ENCODE measurements at regions not wholly inside any gene's neighbourhood (a gene's known extent, or its start where the extent isn't known, plus 50 kb on each side); places are given as distances from the start of the nearest gene placed in this dataset.

DNA sequence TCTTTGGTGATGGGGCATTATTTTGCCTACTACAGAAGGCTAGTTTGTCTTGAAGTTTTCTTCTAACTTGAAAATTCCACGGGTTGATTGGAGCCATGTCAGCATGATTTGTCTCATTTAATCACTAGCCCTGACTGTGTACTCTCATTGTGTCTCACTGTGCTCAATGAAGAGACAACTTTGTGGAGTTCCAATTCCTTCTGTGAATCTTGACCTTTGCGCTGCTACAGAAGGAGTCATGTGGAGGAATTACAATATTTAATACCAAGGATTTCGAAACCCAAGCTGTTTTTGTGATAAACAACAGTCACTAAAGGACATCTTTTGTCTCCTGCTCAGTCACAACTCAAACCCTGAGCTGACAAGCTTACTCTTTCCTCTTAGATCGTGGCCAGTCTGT lies 98.6 kb upstream of the ACTBL2 start:
- H3K4me1 ChIP-seq: no peaks in the 10 kb centered on the region
- WGBS, 5 donors: 73 to 83% (median 76%) methylated on average over 4 of the region's 4 CpGs
- no peaks in the 10 kb centered on the region for H3K27me3 ChIP-seq
- intact Hi-C loops (cut with DNase I; ENCODE audit: low total_unique reads): no loop called here
- no peaks in the 10 kb centered on the region for H3K36me3 ChIP-seq
- peaks cover 0 to 5% (median 0%) of the 10 kb centered on the region in 4 donors for H3K9me3 ChIP-seq
- no peak overlapping the region for H3K4me3 ChIP-seq
- H3K27ac ChIP-seq: peak overlapping the region in 1 of 5 donors; percentile 11
- no peak for DNase-seq
- no peak for TF ChIP-seq CTCF (IDR thresholded peaks at IDR 0.05)
- no peak for TF ChIP-seq EP300 (IDR thresholded peaks at IDR 0.05)
- TF ChIP-seq POLR2A (IDR thresholded peaks at IDR 0.05): no peak
- TF ChIP-seq POLR2AphosphoS5 (IDR thresholded peaks at IDR 0.05): no peak

GRCh38 chr5:57577432-57578175 lies 95.0 kb upstream of the ACTBL2 start:
- no peak overlapping the region for H3K4me3 ChIP-seq
- no peaks in the 10 kb centered on the region for H3K36me3 ChIP-seq
- no peak overlapping the region for H3K27ac ChIP-seq
- no peaks in the 10 kb centered on the region for H3K27me3 ChIP-seq
- intact Hi-C loops (cut with DNase I; ENCODE audit: low total_unique reads): no loop called here
- 81 to 87% (median 86%) methylated on average over 8 of the region's 8 CpGs for WGBS, 5 donors
- H3K4me1 ChIP-seq: no peaks in the 10 kb centered on the region
- no peak for DNase-seq
- TF ChIP-seq EP300 (IDR thresholded peaks at IDR 0.05) (no peak), POLR2AphosphoS5 (IDR thresholded peaks at IDR 0.05) (no peak), CTCF (IDR thresholded peaks at IDR 0.05) (no peak), POLR2A (IDR thresholded peaks at IDR 0.05) (no peak)
- peaks cover 0 to 5% (median 0%) of the 10 kb centered on the region in 4 donors for H3K9me3 ChIP-seq

DNA sequence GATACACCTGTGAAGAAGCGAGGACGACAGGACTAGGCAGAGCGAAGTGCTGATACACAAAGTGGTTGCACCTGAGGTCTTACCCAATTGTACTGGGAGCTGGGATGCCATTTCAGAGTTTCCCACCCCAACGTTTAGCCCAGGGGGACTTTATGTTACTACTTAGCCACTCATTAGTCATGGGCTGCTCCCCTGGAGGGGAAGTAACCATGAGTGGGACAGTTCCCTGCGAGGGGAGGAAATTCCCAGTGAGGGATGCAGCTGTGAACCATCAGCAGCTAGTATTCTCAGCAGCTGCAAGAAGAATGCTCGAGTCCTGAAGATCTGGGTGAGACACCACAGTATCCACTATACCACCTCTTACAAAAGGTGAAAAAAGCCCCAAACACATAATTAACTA lies 93.7 kb upstream of the ACTBL2 start:
- 85 to 92% (median 88%) methylated on average over 6 of the region's 6 CpGs for WGBS, 5 donors
- no peaks in the 10 kb centered on the region for H3K27me3 ChIP-seq
- no peak for TF ChIP-seq CTCF (IDR thresholded peaks at IDR 0.05)
- TF ChIP-seq POLR2AphosphoS5 (IDR thresholded peaks at IDR 0.05): no peak
- no peak for TF ChIP-seq POLR2A (IDR thresholded peaks at IDR 0.05)
- no peak for TF ChIP-seq EP300 (IDR thresholded peaks at IDR 0.05)
- peaks cover 0 to 5% (median 0%) of the 10 kb centered on the region in 4 donors for H3K9me3 ChIP-seq
- no peak for DNase-seq
- H3K4me1 ChIP-seq: no peaks in the 10 kb centered on the region
- H3K27ac ChIP-seq: no peak overlapping the region
- intact Hi-C loops (cut with DNase I; ENCODE audit: low total_unique reads): no loop called here
- H3K4me3 ChIP-seq: no peak overlapping the region
- no peaks in the 10 kb centered on the region for H3K36me3 ChIP-seq

GRCh38 chr5:57575839-57576238 lies 93.2 kb upstream of the ACTBL2 start:
- WGBS, 5 donors: 88 to 90% (median 89%) methylated on average over 9 of the region's 9 CpGs
- no peaks in the 10 kb centered on the region for H3K36me3 ChIP-seq

More at GRCh38 chr5:57575839-57576238, 93.2 kb upstream of the ACTBL2 start:
- no peaks in the 10 kb centered on the region for H3K4me1 ChIP-seq
- H3K9me3 ChIP-seq: peaks cover 0 to 5% (median 0%) of the 10 kb centered on the region in 4 donors
- intact Hi-C loops (cut with DNase I; ENCODE audit: low total_unique reads): no loop called here
- no peak overlapping the region for H3K4me3 ChIP-seq
- no peaks in the 10 kb centered on the region for H3K27me3 ChIP-seq
- no peak for DNase-seq
- no peak for TF ChIP-seq CTCF (IDR thresholded peaks at IDR 0.05)
- TF ChIP-seq EP300 (IDR thresholded peaks at IDR 0.05): no peak
- TF ChIP-seq POLR2AphosphoS5 (IDR thresholded peaks at IDR 0.05): no peak
- TF ChIP-seq POLR2A (IDR thresholded peaks at IDR 0.05): no peak
- no peak overlapping the region for H3K27ac ChIP-seq

All from stomach (tissue), 8 donors.